Spleen (tissue), 7 donors: ENCODE measurements at regions not wholly inside any gene's neighbourhood (a gene's known extent, or its start where the extent isn't known, plus 50 kb on each side); places are given as distances from the start of the nearest gene placed in this dataset.
"Not testable (repeated sequence)": the region's sequence is repeated elsewhere in the genome, so short reads cannot be mapped to it uniquely, and the experiment has no call there.

Source experiments
- POLR2A ChIP-seq, 3 donors: fragments of 450-650 bp; IDR thresholded peaks; one replicate each; pipeline ENCODE4 v1.5.1; 2017; ENCODE audit warnings: antibody characterized with exemption in 3 of 3, mild to moderate bottlenecking in 1 of 3
- POLR2AphosphoS5 ChIP-seq, 3 donors: sonication (generic); formaldehyde crosslinking; IDR thresholded peaks; one replicate each; pipeline ENCODE4 v1.5.1; 2017; ENCODE audit warnings: antibody characterized with exemption in 3 of 3
- TF ChIP-seq, protein P1 (sequence below), 11 experiments: fragments of 200-600 bp in 7 of 11; fragments of 450-650 bp in 4 of 11; sonication (generic) in 4 of 11; IDR thresholded peaks in 8 of 11; conservative IDR thresholded peaks in 3 of 11; 1 replicate in 7 of 11; 2 replicates in 4 of 11; pipeline versions ENCODE4 v1.4.0 to v1.8.0; 2016 to 2021; ENCODE audit warnings: antibody characterized with exemption in 11 of 11, inconsistent platforms in 4 of 11, mild to moderate bottlenecking in 1 of 11
- donor health status: DM: no; HTN: no; CAD: no; lungs with moderate emphysema.
- donor health status: DM: no; HTN: no; CAD: no.
- donor health status: DM: no; HTN: no; CAD: no.

DNA sequence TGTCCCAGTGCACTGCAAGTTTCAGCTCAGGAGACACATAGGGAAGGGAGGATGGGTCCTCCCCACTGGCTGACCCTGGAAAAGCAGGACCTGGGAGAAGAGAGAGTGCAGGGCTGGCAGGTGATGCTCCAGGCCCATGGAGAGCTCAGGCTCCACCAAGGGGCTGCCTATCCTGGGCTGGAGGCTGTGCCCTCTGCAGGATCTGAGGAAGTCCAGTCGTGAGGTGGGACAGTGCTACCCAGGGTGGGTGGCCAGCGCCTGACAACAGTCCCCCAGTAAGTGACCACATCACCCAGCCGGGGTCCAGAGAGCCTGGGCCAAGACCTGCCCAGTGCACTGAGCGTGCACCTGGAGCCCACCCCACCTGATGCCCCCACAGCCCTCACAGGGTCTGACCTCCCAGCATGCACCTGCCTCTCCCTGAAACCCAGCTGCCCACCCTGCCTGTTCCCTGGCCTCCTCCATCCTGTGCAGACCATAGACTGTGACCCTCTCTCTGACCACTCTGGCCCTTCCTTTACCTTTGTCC lies 626.1 kb upstream of the DEFB115 start:
- TF ChIP-seq, protein P1, sequence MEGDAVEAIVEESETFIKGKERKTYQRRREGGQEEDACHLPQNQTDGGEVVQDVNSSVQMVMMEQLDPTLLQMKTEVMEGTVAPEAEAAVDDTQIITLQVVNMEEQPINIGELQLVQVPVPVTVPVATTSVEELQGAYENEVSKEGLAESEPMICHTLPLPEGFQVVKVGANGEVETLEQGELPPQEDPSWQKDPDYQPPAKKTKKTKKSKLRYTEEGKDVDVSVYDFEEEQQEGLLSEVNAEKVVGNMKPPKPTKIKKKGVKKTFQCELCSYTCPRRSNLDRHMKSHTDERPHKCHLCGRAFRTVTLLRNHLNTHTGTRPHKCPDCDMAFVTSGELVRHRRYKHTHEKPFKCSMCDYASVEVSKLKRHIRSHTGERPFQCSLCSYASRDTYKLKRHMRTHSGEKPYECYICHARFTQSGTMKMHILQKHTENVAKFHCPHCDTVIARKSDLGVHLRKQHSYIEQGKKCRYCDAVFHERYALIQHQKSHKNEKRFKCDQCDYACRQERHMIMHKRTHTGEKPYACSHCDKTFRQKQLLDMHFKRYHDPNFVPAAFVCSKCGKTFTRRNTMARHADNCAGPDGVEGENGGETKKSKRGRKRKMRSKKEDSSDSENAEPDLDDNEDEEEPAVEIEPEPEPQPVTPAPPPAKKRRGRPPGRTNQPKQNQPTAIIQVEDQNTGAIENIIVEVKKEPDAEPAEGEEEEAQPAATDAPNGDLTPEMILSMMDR (IDR thresholded peaks at IDR 0.05 in 8 of 11, conservative IDR thresholded peaks at IDR 0.05 in 3 of 11) = not testable (repeated sequence)
- TF ChIP-seq POLR2A, POLR2AphosphoS5 (IDR thresholded peaks at IDR 0.05): not testable (repeated sequence)
